HG03159 (cell line): ENCODE measurements at regions not wholly inside any gene's neighbourhood (a gene's known extent, or its start where the extent isn't known, plus 50 kb on each side); places are given as distances from the start of the nearest gene placed in this dataset.
"Not testable (repeated sequence)": the region's sequence is repeated elsewhere in the genome, so short reads cannot be mapped to it uniquely, and the experiment has no call there.

Experiments used
- ATAC-seq: cut with Tn5 transposase; IDR thresholded peaks from one replicate; pipeline ENCODE4 v1.9.1; 2021; ENCODE audit warnings: mild to moderate bottlenecking, moderate library complexity; ENCODE audit not compliant: unreplicated experiment

DNA sequence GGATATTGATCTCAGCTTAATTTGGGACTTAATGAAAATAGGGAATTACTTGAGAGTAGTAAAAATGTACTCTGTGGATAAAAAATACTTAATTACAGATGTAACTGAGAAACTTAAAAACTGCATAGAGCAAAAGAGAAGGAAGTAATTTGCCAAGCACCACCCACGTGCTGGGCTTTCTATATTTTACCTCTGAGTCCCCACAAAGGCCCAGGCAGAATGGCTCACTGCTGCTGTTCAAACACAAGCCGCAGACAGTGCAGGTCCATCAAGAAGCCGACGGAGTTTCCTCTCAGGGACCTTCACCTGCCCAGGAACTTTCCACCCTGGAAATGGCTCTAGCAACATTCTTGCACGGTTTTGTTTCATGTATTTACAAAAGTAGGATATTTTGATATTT, 77.2 kb upstream of the TRPM1 start:
- ATAC-seq: no peak

- no peak for ATAC-seq
Observed at GRCh38 chr15:31179693-31180092, 78.2 kb upstream of the TRPM1 start.

GRCh38 chr15:31193291-31193690, 91.8 kb upstream of the TRPM1 start:
- no peak for ATAC-seq

DNA sequence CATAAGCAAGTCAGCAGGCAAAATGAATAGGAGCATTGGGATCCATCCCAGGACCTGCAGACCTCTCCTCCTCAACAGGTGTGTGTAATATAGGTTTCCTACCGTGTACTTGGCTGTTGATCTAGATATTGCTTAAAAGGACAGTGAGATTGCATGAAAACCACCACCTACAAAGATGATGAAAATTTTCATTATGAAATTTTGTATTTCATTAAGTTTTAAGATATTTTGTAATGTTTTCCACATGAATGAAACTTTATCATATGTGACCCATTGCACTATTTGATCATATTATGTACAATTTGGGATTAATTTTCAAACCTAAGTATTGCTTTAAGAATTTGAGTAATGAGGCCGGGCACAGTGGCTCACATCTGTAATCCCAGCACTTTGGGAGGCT, 94.3 kb upstream of the TRPM1 start:
- no peak for ATAC-seq

- ATAC-seq: no peak
Observed at GRCh38 chr15:31197497-31198414, 96.2 kb upstream of the TRPM1 start.

GRCh38 chr15:31200735-31201151, 99.2 kb upstream of the TRPM1 start:
- no peak for ATAC-seq

DNA sequence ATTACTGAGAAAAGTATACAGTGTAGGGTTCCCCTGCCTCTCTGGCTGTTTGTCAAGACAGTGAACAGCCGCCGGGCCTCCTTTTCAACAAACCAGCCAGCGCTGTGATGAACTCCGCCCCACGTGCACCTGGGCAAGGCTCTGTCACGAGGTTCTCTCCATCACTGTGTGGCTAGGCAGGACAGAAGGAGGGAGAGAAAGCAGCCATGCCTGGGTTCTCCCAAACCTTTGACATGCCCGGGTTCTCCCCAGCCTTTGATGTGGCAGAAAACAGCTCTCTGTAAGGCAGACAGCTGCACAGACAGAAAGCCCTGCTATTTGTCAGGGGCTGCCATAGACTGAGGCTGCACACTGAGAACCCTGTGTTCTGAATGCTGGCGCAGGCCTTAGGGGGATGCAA, 101.4 kb upstream of the TRPM1 start:
- no peak for ATAC-seq

GRCh38 chr15:31203999-31204398, 102.5 kb upstream of the TRPM1 start:
- no peak for ATAC-seq

GRCh38 chr15:31206386-31207181, 105.1 kb upstream of the TRPM1 start:
- no peak for ATAC-seq

GRCh38 chr15:31207246-31207645, 105.7 kb upstream of the TRPM1 start:
- ATAC-seq: no peak

GRCh38 chr15:31207861-31208260, 106.3 kb upstream of the TRPM1 start:
- not testable (repeated sequence) for ATAC-seq

DNA sequence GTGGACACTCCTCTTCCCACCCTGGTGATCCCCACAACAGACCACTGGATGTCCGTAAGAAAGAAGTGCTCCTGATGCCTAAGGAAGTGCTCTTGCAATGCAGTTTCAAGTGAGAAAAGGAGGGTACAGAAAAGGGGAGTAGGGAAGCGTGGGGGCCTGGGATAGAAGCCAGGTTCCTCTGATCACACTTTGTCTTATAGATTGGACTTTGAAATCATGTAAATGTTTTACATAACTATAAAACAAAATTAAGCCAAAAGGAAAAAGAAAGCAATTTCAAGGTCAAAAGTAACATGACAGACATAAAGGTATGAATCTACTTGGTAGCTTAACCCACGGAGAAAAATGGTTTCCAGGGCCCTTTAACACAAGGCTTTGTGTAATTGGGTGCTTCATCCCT, 107.3 kb upstream of the TRPM1 start:
- ATAC-seq: no peak

DNA sequence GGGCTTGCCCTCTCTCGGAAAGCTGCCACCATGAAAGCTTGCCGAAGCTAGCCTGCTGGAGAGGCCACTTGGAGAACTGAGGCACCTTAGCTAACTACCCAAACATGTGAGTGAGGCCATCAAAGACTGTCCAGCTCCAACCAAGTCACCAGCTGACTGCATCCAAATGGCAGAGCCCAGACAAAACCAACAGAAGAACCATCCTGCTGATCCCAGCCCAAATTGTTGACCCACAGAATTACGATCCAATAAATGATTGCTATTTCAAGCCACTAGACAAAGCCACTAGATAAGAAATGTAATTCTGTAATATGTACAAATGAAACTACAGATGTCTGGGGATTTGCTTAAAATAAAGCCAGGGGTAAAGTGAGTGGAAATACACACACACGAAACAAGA, 109.8 kb upstream of the TRPM1 start:
- ATAC-seq: no peak

DNA sequence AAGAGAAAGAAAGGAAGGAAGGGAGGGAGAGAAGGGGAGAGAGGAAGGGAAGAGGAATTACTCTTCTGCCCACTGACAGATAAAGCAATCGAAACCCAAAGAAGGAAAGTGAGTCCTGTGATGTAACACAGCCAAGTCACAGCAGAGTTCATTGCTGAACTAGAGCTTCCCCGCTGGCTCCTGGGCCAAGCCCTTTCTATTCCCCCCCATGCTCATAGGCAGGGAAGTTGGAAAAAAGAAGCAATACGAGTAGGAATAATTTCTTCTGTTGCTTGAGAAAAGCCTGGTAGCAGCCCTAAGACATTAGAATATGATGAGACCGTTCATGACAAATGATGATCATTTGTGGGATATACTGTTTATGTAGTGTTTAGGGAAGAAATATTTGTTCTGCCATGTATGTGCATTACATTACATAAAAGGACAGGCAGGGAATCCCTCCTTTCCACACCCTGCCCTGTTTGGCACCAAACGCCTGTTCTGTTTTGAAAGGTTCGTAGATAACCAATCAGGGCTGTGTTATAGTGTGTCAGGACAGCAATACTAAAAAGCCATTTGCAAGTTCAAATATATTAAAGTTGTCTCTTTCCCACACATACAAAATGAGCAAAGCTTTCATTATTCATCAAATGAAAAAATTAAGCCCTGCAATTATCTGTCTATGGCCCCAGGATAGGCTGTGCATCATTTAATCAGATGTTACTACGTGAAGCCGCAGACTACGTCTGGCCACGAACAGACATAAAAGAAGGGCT, 111.0 kb upstream of the TRPM1 start:
- ATAC-seq: no peak

- no peak for ATAC-seq
Observed at GRCh38 chr15:31214158-31214863, 112.3 kb upstream of the KLF13 start.

DNA sequence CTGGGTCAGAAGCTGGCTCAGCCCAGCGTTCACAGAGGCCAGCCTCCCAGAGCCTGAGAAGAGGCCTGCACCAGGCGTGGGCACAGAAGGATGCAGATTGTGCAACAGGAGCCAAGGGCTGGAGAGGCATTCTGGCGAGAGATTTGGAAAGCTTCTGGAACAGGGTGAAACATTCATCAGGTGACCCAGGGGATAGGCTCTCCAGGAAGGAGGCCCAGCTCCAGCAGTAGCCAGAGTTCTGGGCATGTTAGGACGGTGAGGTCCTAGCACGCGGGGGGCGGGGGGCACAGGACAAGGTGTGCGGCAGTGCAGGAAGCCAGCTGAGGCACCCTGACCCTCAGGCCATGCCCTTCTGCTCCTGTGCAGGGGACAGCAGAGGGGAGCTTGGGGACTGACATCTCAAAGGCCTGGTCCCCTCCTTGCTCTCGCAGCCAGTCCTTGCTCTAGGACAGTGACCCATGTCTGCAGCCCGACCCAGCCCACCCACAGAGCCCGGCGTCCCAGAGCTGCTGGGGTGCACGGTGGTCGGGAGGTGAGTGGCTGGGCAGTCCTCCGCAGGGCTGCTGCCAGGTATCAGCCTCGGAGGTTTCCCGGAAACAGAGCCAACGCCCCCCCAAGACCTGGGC, 111.7 kb upstream of the KLF13 start:
- ATAC-seq: no peak

- ATAC-seq: peak; percentile 70
Observed at GRCh38 chr15:31215490-31216214, 111.0 kb upstream of the KLF13 start.

DNA sequence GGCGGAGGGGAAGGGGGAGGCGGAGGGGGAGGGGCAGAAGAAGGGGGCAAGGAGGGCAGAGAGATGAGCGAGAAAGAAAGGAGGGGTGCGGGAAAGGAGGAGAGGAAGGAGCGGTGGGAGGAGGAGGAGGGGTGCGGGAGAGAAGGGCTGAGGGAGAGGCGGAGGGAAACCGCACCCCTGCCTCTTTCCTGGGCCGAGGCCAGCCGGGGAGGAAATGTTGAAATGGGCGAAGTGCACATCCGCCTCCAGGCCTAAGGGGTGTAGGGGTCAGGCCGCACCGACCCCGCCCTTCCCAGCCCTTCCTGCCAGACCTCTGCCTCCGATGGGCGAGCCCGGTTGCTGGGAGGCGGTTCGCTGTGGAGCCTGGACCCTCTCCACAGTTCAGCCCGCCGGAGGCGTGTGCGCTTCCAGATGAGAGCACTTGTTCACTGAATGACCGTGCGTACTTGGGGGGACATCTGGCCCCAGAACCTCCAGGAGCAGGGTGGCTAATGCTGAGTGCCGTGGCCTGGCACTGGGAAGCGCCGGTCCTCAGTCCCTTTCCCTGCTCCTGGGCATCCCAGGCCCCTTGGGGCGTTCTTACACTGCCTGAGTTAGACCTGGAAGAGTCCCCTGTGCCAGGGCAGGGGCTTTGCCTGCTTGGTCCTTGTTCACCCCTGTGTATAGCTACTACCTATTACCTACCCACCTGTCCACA, 110.3 kb upstream of the KLF13 start:
- ATAC-seq: peak; percentile 34

- no peak for ATAC-seq
Observed at GRCh38 chr15:31217067-31217466, 109.6 kb upstream of the KLF13 start.
